Hypothalamus (tissue), 51 donors: ENCODE measurements at regions not wholly inside any gene's neighbourhood (a gene's known extent, or its start where the extent isn't known, plus 50 kb on each side); places are given as distances from the start of the nearest gene placed in this dataset.

Source experiments
- DNase-seq, 51 donors: peaks; one replicate each; lab custom pipeline; 2025; lab: John Stamatoyannopoulos, UW

DNA sequence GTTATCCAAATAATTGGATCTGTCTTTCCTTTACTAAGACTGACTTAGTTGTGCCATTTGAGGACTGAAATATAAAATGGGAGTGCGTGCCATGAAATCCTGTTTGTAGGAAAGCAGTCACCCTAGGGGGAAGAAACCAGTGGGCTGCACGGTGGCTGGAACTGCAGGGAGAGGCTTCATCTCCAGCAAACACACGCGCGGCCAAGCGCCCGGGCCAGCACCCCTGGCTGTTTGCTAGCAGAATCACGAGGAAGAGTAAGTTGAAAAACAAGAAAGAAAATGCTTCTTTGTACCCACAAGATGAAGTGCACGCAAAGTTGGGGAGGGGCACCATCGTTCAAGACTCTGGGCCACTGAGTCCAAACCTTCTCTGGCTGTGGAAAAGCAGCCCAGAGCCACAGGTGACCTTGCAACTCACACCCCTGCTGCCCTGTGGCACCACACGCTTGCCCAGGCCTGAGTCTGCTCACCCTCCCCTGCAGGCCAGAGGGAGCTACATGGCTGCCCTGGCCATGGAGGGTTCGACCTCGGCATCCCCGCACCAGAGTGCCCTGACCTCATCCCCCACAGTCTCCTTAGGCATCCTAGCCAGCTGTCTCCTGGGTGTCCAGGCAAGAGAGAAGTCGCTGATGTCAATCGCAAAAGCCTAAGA is 55.2 kb downstream of the IRX2 start:
- no peak for DNase-seq

DNA sequence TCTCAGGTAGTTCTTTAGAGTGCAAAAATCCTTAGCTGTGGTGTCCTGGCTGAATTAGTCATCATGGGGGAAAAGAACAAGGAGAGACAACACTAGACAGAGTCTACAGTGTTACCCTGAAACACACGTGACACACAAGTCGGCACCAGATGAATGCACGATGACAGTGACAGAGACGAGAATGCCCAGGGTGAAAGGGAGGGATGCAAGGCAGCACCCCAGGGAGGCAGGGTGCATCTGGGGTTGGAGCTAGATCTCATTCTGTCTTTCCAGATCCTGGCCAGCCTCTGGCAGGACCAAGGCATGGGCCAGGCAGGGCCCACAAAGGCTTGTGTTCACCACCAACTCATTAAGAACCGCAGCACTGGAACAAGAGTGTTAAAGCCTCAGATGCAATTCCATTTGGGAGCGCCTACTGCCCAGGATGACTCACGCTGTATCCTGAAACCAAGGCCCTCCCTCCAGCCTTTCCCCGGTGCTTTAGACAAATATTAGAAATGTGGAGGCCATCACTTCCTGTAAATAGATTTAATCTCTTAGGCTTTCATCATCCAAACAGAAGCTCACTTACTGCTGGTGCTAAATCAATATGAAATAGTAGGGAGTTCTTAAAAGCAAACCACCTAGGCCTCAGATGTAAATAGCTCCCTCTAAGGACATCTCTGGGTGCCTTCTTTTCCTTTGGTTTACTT is 56.1 kb downstream of the IRX2 start:
- no peak for DNase-seq

DNA sequence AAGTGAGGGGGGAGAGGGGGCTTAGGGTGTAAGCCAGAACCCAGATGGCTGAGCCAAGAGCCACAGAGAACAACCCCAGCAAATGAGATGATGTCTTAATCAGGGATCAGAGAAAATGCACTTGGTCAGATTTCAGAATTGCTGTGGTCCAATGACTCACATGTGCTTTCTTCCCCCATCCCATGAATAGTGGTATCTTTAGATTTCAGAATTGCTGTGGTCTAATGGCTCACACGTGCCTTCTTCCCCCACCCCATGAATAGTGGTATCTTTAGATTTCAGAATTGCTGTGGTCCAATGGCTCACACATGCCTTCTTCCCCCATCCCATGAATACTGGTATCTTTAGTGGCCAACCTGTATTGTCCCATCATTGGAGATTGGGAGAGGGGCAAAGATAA is 59.9 kb downstream of the IRX2 start:
- DNase-seq: no peak

DNA sequence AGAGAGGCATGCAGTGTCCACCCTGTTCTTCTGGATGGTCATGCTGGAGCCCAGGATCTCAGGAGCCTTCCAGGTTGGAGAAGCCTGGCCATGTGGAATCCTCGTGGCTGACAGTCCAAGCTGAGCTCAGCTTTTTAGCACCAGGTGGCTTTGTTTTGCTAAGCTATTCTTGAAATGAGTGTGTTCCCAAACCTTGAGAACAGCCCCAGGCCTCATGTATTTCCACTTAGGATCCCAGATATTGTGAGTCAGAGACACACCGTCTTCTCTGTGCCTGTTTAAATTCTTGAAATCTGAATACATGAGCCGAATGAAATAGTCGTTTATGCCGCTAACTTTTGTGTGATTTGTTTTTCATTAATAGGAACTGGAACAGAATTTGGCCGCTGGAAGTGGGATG is 61.2 kb downstream of the IRX2 start:
- DNase-seq: no peak

DNA sequence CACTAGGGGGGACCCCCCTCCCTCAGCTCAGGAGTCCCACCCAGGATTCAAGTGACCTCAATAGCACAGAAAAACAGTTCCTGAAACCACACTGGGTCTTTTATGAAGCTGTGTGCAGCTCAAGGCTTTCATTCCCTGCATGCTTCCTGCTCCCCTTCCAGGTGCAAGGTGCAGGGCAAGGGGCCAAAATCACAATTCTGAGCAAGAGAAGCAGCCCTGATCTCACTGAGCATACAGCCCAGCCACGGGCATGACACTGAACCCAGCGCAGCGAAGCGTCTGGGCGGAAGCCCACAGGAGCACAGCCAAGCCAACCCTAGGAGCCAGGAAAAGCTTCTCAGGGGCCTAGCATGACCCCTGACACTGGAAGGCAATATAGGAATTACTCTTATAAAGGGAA is 62.9 kb downstream of the IRX2 start:
- no peak for DNase-seq

DNA sequence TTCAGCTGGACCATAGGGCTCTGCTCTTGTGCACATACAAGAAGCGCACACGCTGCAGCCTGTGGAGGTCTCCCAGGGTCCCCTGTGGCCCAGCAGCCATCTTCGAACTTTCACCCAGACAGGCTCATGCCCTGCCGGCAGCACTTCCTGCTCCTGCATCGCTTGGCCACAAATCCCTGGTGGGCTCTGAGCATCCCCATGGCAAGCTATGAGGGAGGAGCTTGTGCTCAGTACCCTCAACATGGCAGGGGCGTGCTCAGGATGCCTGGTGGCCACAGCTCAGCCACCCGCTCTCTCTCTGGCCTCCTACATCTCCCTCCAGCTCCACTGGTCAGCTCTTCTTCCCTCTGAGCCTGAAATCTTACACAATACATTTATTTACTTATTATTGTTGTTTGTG is 63.7 kb downstream of the IRX2 start:
- no peak for DNase-seq

DNA sequence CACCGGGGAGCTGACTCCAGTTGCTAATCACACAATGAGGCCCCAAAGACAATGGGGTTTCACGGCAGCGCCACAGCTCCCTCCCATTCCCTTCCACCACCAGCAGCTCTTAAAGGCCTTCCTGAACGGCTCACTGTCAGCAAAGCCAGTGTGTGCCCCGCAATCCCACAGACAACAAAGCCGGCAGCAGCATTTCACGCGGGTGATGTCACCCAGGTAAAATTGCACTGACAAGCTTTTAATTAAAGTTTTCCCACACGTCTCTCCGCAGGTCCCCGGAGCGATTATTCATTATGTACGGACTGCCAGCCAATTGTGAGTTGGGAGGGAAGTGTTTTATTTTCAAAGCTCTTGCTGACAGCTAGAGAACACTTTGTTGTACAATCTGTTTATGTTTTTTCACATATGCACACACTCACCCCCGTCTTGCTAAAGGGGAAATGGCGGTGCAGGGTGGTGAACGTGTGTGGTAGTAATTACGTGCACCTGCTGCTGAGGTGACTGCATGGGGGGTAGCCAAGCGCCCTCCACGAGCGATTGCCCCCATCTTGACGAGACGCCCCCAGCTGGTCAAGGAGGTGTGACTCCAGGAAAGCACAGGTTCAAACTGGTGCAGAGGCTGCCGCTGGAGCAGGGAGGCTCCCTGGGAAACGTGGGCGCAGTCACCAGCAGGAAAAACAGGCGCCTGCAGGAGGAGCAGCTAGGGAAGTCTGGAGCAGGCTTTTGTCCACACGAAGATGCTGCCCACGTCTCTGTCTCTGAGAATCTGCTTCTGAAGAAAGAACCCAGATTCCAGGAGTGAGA is 65.0 kb downstream of the IRX2 start:
- peak in 1 of 51 donors; percentile 20 for DNase-seq

DNA sequence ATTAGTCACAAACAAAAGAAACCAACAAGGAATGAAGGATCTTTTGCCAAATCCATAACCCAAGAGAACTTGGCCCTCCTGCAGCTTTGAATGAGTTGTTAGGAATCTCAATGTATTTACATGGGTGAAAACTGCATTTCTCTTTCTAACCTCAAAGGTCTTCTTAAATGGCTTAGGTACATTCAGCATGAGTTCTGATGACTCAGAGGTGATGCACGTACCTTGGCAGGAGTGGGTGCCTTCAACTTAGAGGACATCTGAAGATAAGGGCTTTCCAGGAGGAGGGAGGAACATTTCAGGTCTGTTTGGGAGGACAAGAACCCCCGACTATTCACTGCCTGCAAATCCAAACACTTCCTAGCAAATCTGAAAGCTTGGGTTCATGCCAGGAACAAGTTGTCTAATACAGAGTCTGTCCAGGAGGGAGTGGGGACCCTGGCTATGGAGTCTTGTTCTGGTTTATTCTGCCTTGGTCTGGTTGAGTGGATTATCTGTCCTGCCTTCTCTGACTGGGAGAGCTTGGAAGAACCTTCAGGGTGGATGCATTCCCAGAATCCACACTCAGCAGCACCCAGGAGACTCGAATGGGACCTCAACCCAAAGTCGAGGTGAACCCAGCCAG is 65.7 kb downstream of the IRX2 start:
- DNase-seq: no peak

DNA sequence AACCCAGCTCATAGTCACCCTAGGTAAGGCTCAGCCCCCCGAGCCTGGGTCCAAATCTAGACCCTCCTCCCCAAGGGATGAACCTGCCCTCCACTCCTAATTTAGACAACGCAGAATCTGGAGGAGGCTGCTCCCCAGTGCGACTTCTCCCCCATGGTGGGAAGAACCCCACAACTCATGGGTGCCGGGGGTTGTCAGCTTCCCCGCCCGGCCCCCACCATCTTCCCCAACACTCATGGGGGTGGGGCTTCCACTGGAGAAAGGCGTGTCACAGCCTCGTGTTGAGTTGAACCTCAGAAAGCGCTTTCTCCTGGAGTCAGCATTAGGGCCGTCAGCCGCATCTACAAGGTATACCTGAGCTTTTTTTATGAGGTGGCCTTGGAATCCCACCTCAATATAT is 66.9 kb downstream of the IRX2 start:
- DNase-seq: no peak

DNA sequence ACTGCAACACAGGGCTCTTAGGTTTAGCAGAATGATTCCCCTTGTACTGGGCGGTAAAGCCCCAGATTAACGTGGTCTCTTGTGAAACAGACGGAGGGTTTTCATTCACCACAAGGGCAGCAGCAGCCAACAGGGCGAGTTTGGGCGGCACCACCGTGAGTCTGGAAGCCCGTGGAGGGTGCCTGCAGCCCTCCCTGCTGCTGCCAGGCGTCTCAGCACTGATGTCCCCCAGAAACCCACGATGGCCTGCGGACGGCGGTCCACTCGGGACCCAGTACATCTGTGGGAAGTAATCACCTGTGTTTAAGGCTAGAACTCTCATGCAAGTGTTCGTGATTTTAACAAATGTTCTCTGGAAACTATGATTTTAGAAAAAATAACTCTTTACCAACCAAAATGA is 67.8 kb downstream of the IRX2 start:
- DNase-seq: no peak

DNA sequence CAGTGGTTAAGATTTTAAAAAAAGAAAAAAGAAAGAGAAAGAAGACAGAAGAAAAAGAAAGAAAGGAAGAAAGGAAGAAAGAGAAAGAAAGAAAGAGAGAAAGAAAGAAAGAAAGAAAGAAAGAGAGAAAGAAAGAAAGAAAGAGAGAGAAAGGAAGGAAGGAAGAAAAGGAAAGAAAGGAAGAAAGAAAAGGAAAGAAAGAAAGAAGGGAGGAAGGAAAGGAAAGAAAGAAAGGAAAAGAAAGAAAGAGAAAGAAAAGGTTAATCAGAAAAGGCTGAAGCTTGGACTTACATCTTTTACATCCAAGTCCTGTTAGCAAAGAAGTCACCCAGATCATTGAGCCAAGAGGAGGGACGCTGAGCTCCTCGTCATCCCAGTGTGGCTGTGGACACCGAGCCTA is 70.0 kb downstream of the IRX2 start:
- DNase-seq: no peak

DNA sequence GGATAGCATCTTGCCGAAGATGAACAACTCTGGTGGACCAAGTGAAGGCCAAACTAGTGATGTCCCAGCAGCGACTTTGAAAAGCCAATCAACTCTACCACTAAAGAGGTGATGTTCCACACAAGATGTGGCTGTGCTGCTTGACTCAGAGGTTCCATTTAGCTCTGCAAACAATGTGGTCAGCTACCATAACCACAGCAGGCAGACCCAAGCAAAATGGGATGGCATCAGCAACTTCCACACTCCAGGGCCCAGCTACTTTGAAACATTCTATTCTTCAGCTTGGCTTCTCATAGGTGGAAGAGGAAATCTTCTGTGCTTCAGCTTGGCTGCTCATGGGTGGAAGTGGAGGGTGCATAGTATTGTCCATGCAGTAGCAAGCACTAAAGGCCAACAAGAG is 70.5 kb downstream of the IRX2 start:
- DNase-seq: no peak

DNA sequence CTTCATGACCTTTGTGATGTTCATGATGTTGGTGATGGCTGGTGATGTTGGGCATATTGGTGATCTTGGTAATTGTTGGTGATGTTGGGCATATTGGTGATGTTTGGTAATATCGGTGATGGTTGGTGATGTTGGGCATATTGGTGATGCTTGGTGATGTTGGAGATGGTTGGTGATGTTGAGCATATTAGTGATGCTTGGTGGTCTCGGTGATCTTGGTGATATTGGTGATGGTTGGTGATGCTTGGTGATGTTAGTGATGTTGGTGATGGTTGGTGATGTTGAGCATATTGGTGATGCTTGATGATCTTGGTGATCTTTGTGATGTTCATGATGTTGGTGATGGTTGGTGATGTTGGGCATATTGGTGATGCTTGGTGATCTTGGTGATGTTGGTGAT is 73.8 kb downstream of the IRX2 start:
- no peak for DNase-seq

DNA sequence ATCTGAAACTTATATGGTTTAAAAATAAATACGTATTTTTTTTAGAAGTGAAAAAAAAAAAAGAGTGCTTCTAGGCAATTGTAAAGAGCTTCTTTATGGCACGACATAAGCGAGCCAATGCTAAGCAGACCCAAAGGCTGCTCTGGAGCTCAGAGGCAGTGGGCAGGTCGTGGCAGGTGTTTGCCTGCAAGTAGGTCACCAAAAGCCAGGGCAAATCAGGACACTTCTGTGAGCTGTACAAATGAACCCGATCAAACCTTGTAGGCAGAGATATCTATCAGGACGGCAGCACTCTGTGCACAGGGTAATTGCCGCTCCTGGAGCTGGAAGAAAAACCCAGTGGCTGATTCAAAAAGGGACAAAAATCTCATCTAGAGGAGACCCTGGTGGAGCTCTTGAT is 75.9 kb downstream of the IRX2 start:
- no peak for DNase-seq

DNA sequence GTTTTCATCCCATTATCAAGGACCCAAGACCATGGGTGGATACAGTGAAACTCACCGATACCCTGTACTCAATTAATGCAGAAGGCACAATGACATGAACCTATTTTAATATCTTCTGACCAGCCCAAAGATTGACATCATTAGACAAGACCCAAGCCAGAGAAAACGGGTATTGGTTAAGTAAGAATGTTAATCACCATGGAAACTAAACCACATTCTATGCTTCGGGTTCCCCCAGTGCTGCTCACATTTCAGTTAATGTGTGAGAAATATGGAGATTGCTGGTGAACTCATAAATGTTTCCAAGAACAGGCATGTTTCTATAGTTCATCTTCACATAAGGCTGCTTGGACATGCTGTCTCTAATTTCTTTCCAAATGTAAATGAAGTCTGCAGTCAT is 77.0 kb downstream of the IRX2 start:
- no peak for DNase-seq

DNA sequence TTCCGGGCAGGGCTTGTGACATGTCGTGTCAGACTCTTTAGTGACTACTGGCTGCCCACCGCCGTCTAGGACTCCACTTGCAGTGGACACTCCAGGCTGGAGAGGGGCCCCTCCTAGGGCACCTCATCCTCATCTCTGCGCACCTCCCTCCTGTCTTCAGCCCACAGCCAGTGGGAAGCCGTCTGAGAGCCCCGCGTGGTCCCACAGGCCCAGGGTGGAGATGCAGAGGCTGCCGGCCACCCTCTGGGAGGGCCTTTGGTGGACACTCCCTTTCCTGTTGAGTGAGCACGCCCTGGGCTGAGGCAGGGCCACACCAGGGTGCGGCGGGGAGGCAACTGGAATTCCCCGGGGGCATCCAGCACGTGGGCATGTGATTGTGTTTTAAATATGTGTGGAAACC is 80.5 kb downstream of the IRX2 start:
- no peak for DNase-seq

DNA sequence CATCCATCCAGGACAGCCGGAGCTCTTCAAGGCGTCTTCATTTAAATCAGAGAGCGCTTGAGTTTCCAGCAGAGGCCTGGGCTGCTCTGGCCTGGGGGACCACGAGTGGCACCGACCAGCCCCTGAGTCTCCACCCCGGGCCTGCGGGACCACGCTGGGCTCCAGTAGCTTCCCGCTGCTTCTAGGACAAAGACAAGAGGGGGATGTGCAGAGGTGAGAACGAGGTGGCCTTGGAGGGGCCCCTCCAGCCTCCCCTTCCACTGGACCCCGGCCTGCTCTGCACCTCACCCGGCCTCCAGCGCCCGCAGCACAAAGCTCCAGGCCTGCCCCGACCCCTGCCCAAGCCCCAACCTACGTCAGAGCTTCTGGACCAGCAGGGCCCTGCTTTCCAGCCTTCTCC is 81.6 kb downstream of the IRX2 start:
- DNase-seq: no peak

DNA sequence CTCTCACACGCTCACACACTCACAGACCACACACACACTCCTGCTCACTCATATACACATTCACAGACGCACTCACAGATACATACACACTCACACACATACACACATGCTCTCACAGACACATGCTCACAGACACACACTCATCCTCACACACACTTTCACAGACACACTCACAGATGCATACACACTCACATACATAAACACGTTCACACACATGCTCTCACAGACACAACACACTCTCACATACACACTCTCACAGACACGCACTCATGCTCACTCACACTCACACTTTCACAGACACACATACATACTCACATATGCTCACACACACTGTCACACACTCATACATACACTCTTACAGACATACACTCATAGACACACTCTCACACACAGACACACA is 82.2 kb downstream of the IRX2 start:
- no peak for DNase-seq

DNA sequence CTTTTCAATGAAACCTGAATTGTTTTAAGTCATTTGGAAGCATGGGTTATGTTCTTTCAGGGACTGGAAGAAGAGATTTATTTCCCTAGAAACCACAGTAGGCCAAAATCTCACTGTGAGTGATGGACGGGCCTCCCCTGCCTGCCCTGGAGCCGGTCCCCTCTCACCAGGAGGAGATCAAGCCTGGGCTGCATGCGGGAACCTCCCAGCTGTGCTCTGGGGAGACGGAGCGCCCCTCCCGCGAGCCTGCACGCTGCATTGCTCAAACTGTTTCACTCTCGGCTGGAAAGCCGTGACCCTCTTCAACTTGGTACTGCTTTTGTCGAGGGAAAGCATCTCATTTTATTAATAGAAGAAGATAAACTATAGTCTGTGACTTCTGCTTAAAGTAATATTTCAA is 85.4 kb downstream of the IRX2 start:
- DNase-seq: no peak

DNA sequence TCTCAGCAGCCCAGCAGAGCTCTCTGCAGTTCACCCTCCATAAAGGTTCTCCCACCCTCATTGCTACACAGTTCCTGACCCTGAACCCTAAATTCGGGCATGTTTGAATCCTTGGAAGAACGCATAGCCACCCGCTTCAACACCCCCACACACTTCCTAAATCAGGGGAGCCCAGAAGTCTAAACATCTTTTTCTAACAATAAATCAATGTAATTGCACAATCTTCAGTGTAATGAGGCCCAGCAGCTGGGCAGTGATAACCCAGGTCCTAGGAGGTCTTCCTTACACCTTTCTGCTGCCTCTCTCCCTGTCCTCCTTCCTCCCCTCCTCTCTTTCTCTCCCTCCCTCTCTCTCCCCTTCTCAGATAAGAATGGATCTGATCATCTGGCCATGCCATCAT is 88.0 kb downstream of the IRX2 start:
- no peak for DNase-seq

DNA sequence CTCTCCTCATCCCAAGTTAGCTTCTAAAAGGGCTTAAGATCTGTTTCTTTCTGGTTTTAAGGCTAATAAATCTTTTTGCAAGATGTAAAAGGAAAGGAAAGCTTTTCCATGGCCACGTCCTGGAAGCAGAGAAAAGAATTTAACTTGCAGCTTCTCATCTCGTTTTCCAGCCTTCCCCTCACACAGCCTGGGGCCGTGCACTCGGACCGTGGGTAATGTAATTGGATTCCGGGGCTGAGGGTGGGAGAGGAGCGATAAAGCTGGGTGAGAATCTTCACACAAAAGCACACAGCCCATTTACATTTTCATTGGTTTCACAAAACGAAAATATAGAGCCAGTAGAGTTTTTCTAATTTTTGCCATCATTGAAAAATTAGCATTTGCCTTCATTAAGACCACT is 91.2 kb downstream of the IRX2 start:
- no peak for DNase-seq
